IPS-15b (cell line): ENCODE measurements at regions not wholly inside any gene's neighbourhood (a gene's known extent, or its start where the extent isn't known, plus 50 kb on each side); places are given as distances from the start of the nearest gene placed in this dataset.
"Not testable (repeated sequence)": the region's sequence is repeated elsewhere in the genome, so short reads cannot be mapped to it uniquely, and the experiment has no call there.

Experiments used
- H3K27me3 ChIP-seq: one replicate; pipeline ENCODE4 v1.6.1; 2013; ENCODE audit warnings: low read length; ENCODE audit not compliant: control insufficient read depth, insufficient read depth
- H3K36me3 ChIP-seq: one replicate; pipeline ENCODE4 v1.6.1; 2013; ENCODE audit warnings: low read length; ENCODE audit not compliant: control insufficient read depth, insufficient read depth
- H3K4me1 ChIP-seq: one replicate; pipeline ENCODE4 v1.6.1; 2013; ENCODE audit warnings: mild to moderate bottlenecking, low read length; ENCODE audit not compliant: control insufficient read depth, insufficient read depth
- H3K4me3 ChIP-seq: one replicate; pipeline ENCODE4 v1.5.1; 2013; ENCODE audit warnings: low read depth, low read length
- H3K9ac ChIP-seq: one replicate; pipeline ENCODE4 v1.6.1; 2013; ENCODE audit warnings: low read depth, mild to moderate bottlenecking, low read length
- H3K9me3 ChIP-seq: one replicate; pipeline ENCODE4 v1.6.1; 2013; ENCODE audit warnings: mild to moderate bottlenecking, low read length; ENCODE audit not compliant: control insufficient read depth, insufficient read depth

DNA sequence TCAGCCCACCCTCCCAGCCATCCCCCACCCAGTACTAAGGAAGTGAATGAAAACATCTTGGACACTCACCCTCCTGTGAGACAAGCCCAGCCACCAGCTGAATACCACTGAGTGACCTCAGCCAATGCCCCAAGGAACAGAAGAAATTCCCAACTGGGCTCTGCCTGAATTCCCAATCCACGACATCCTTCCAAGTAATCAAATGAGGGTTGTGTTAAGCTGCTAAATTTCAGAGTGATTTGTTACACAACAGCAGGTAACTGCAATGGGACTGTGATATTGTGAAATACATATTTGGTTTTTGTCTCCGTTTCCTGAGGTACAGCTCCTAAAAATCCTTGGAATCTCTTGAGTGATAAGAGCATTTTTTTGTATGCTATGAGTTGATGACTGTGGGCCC, 578.7 kb upstream of the CDH11 start:
- Histone ChIP-seq H3K27me3 (no peaks in the 10 kb centered on the region), H3K9ac (no peak overlapping the region), H3K9me3 (no peaks in the 10 kb centered on the region), H3K4me1 (no peaks in the 10 kb centered on the region), H3K36me3 (no peaks in the 10 kb centered on the region), H3K4me3 (no peak overlapping the region)

- Histone ChIP-seq H3K4me3 (no peak overlapping the region), H3K4me1 (no peaks in the 10 kb centered on the region), H3K9me3 (no peaks in the 10 kb centered on the region), H3K27me3 (no peaks in the 10 kb centered on the region), H3K36me3 (no peaks in the 10 kb centered on the region), H3K9ac (no peak overlapping the region)
Observed at GRCh38 chr16:65698791-65699321, 577.0 kb upstream of the CDH11 start.

GRCh38 chr16:65697521-65697920, 575.7 kb upstream of the CDH11 start:
- Histone ChIP-seq H3K9me3 (no peaks in the 10 kb centered on the region), H3K9ac (no peak overlapping the region), H3K36me3 (no peaks in the 10 kb centered on the region), H3K4me3 (no peak overlapping the region), H3K4me1 (no peaks in the 10 kb centered on the region), H3K27me3 (no peaks in the 10 kb centered on the region)

DNA sequence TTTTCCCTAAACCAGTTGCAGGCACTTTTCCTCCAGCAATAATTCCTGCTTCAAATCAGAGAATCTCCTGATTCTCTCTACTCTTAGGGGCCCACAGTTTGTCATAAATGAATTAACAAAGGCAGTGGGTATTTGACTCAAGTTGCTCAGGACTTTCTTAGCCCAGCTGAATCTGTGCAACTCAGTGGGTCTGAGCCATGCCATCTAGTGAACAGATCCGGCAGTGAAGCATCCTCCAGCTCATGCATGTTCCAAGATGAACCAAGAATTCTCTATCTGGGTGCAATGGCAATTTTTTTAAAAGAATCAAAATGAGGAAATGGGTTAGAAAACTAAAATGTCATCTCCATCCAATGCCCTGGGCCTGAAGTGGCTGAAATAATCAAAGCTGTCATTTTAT, 575.2 kb upstream of the CDH11 start:
- Histone ChIP-seq H3K4me1 (no peaks in the 10 kb centered on the region), H3K36me3 (no peaks in the 10 kb centered on the region), H3K4me3 (no peak overlapping the region), H3K9ac (no peak overlapping the region), H3K27me3 (no peaks in the 10 kb centered on the region), H3K9me3 (no peaks in the 10 kb centered on the region)

DNA sequence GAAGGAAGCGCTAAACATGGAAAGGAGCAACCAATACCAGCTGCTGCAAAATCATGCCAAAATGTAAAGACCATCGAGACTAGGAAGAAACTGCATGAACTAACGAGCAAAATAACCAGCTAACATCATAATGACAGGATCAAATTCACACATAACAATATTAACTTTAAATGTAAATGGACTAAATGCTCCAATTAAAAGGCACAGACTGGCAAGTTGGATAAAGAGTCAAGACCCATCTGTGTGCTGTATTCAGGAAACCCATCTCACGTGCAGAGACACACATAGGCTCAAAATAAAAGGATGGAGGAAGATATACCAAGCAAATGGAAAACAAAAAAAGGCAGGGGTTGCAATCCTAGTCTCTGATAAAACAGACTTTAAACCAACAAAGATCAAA, 570.0 kb upstream of the CDH11 start:
- H3K27me3 ChIP-seq, H3K4me3 ChIP-seq, H3K9ac ChIP-seq, H3K9me3 ChIP-seq, H3K4me1 ChIP-seq, H3K36me3 ChIP-seq: not testable (repeated sequence)

DNA sequence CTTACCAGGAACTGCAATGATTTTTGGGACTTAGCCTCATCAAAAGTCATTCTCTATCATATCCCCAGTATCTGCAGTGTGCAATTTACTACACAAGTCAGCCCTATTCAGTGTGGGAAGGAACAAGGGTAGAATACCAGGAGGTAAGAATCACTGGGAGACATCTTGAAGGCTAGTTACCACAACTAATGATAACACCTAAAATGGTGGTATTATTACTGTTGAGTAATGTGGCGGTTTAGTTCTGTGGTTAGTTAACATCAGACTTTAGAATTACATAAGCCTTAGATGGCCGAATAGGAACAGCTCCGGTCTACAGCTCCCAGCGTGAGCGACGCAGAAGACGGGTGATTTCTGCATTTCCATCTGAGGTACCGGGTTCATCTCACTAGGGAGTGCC, 567.9 kb upstream of the CDH11 start:
- peaks cover 2% of the 10 kb centered on the region for H3K4me1 ChIP-seq
- H3K27me3 ChIP-seq: no peaks in the 10 kb centered on the region
- H3K36me3 ChIP-seq: no peaks in the 10 kb centered on the region
- no peak overlapping the region for H3K9ac ChIP-seq
- no peaks in the 10 kb centered on the region for H3K9me3 ChIP-seq
- no peak overlapping the region for H3K4me3 ChIP-seq

- H3K4me1 ChIP-seq: peaks cover 2% of the 10 kb centered on the region
- H3K4me3 ChIP-seq: no peak overlapping the region
- no peaks in the 10 kb centered on the region for H3K27me3 ChIP-seq
- no peaks in the 10 kb centered on the region for H3K9me3 ChIP-seq
- H3K9ac ChIP-seq: no peak overlapping the region
- no peaks in the 10 kb centered on the region for H3K36me3 ChIP-seq
Observed at GRCh38 chr16:65688301-65688700, 566.4 kb upstream of the CDH11 start.

- H3K4me3 ChIP-seq: no peak overlapping the region
- no peaks in the 10 kb centered on the region for H3K27me3 ChIP-seq
- H3K36me3 ChIP-seq: no peaks in the 10 kb centered on the region
- H3K9me3 ChIP-seq: no peaks in the 10 kb centered on the region
- H3K9ac ChIP-seq: no peak overlapping the region
- peaks cover 2% of the 10 kb centered on the region for H3K4me1 ChIP-seq
Observed at GRCh38 chr16:65684230-65684629, 562.4 kb upstream of the CDH11 start.

- Histone ChIP-seq H3K4me3 (no peak overlapping the region), H3K9ac (no peak overlapping the region), H3K4me1 (no peaks in the 10 kb centered on the region)
Observed at GRCh38 chr16:65681406-65681805, 559.5 kb upstream of the CDH11 start.

DNA sequence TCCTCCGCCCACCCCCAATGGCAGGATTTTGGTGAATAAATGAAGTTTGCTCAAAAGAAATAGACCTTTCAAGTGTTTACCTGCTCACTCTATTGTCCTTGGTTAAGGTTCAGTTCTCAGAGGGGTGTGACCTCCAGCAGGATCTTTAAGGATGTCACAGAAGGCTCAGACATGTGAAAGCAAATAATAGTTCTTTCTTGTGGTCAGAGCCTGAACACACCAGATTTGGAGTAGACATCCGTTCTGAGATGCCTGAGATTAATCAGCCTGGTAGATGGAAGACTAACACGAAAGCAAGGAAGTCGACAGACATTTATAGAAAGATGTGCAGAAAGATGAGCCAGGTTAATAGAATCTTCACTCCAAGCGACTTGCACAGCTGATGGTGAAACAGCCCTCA, 557.9 kb upstream of the CDH11 start:
- Histone ChIP-seq H3K4me1 (no peaks in the 10 kb centered on the region), H3K9me3 (no peaks in the 10 kb centered on the region), H3K4me3 (no peak overlapping the region), H3K9ac (no peak overlapping the region), H3K27me3 (no peaks in the 10 kb centered on the region), H3K36me3 (no peaks in the 10 kb centered on the region)

More at GRCh38 chr16:65681406-65681805, 559.5 kb upstream of the CDH11 start:
- no peaks in the 10 kb centered on the region for H3K9me3 ChIP-seq
- no peaks in the 10 kb centered on the region for H3K27me3 ChIP-seq
- H3K36me3 ChIP-seq: no peaks in the 10 kb centered on the region

GRCh38 chr16:65675161-65675560, 553.3 kb upstream of the CDH11 start:
- Histone ChIP-seq H3K4me3 (no peak overlapping the region), H3K9ac (no peak overlapping the region), H3K9me3 (no peaks in the 10 kb centered on the region), H3K4me1 (no peaks in the 10 kb centered on the region), H3K27me3 (no peaks in the 10 kb centered on the region), H3K36me3 (no peaks in the 10 kb centered on the region)

- H3K9ac ChIP-seq: no peak overlapping the region
- no peaks in the 10 kb centered on the region for H3K27me3 ChIP-seq
- no peaks in the 10 kb centered on the region for H3K36me3 ChIP-seq
- H3K4me3 ChIP-seq: no peak overlapping the region
- H3K4me1 ChIP-seq: no peaks in the 10 kb centered on the region
- no peaks in the 10 kb centered on the region for H3K9me3 ChIP-seq
Observed at GRCh38 chr16:65672960-65673359, 551.1 kb upstream of the CDH11 start.

- Histone ChIP-seq H3K9me3 (no peaks in the 10 kb centered on the region), H3K4me1 (peaks cover under 1% of the 10 kb centered on the region), H3K4me3 (no peak overlapping the region), H3K27me3 (no peaks in the 10 kb centered on the region), H3K9ac (no peak overlapping the region), H3K36me3 (no peaks in the 10 kb centered on the region)
Observed at GRCh38 chr16:65671071-65671470, 549.2 kb upstream of the CDH11 start.
